ENCODE measurements at regions not wholly inside any gene's neighbourhood (a gene's known extent, or its start where the extent isn't known, plus 50 kb on each side); places are given as distances from the start of the nearest gene placed in this dataset.

DNA sequence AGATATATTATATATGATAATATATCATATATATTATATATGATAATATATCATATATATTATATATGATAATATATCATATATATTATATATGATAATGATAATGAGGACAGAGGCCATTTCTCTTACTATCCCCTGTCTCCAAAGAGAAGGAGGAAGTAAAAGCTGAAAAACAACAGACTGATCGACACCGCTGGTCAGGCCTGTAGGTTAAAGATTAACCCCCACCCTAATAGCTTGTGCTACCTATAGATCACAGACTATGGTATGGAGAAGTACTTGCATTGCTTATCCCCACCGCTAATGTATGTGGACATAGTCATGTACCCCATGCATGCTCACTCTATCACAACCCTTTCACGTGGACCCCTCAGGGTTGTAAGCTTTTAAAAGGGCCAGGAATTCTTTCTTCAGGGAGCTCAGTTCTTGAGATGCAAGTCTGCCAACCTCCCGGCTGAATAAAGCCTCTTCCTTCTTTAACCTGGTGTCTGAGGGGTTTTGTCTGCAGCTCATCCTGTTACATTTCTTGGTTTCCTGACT is 786.1 kb upstream of the TMEM132C start:
- Histone ChIP-seq H3K36me3 (ENCODE audit: low read depth) (no peaks in the 10 kb centered on the region), H3K9me3 (ENCODE audit: severe bottlenecking) (no peaks in the 10 kb centered on the region), H3K4me3 (ENCODE audit: severe bottlenecking) (no peak overlapping the region), H3K27me3 (ENCODE audit: insufficient read depth, poor library complexity, severe bottlenecking) (no peaks in the 10 kb centered on the region), H3K4me1 (ENCODE audit: insufficient read depth, poor library complexity, severe bottlenecking) (peaks cover 2% of the 10 kb centered on the region), H3K27ac (ENCODE audit: poor library complexity, severe bottlenecking) (no peak overlapping the region)
- no peak for TF ChIP-seq CTCF (IDR thresholded peaks at IDR 0.05; ENCODE audit: poor library complexity, severe bottlenecking)
- DNase-seq (ENCODE audit: low spot score) (no peak), ATAC-seq (ENCODE audit: low read depth) (no peak)

DNA sequence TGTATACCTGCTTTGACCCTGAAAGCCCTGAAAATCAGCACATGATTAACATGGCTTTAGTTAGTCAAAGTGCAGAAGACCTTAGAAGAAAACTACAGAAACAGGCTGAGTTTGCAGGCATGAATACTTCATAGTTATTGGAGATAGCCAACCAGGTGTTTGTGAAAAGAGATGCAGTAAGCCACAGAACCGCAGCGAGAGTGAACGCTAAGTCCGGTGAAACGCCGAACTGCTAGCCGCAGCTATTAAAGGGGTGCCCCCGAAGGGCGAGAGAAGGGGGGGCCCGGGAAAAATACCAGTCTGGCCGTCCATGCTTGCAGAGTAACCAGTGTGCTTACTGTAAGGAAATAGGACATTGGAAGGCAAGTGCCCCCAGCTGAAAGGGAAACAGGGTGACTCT is 784.0 kb upstream of the TMEM132C start:
- no peaks in the 10 kb centered on the region for H3K9me3 ChIP-seq (ENCODE audit: severe bottlenecking)
- no peak overlapping the region for H3K4me3 ChIP-seq (ENCODE audit: severe bottlenecking)
- no peak overlapping the region for H3K27ac ChIP-seq (ENCODE audit: poor library complexity, severe bottlenecking)
- peaks cover 3% of the 10 kb centered on the region for H3K4me1 ChIP-seq (ENCODE audit: insufficient read depth, poor library complexity, severe bottlenecking)
- ATAC-seq (ENCODE audit: low read depth) (no peak), DNase-seq (ENCODE audit: low spot score) (no peak)
- TF ChIP-seq CTCF (IDR thresholded peaks at IDR 0.05; ENCODE audit: poor library complexity, severe bottlenecking) = no peak
- H3K27me3 ChIP-seq (ENCODE audit: insufficient read depth, poor library complexity, severe bottlenecking) = no peaks in the 10 kb centered on the region
- H3K36me3 ChIP-seq (ENCODE audit: low read depth) = no peaks in the 10 kb centered on the region

GRCh38 chr12:127485528-127485927 is 781.4 kb upstream of the TMEM132C start:
- no peaks in the 10 kb centered on the region for H3K36me3 ChIP-seq (ENCODE audit: low read depth)
- ATAC-seq (ENCODE audit: low read depth) = peak; percentile 98
- H3K9me3 ChIP-seq (ENCODE audit: severe bottlenecking) = no peaks in the 10 kb centered on the region
- H3K4me1 ChIP-seq (ENCODE audit: insufficient read depth, poor library complexity, severe bottlenecking) = peaks cover 3% of the 10 kb centered on the region
- peak; percentile 82 for DNase-seq (ENCODE audit: low spot score)
- TF ChIP-seq CTCF (IDR thresholded peaks at IDR 0.05; ENCODE audit: poor library complexity, severe bottlenecking) = peak; percentile 54
- H3K4me3 ChIP-seq (ENCODE audit: severe bottlenecking) = no peak overlapping the region
- no peaks in the 10 kb centered on the region for H3K27me3 ChIP-seq (ENCODE audit: insufficient read depth, poor library complexity, severe bottlenecking)
- H3K27ac ChIP-seq (ENCODE audit: poor library complexity, severe bottlenecking) = no peak overlapping the region

DNA sequence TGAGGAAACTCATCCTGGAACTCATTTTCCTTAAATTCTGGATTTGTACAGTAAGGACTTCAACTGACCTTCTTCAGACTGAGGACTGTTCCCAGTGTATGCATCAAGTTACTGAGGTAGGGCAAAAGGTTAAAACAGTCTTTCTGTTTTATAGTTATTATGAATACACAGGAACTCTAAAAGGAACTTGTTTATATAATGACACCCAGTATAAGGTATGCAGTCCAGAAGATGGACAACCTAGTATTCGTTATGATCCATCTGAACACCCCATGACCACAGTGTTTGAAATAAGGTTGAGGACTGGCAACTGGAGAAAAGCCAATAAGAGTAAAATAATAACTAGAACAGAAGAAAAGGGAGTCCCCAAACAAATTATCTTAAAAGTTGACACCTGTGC is 779.9 kb upstream of the TMEM132C start:
- no peak for DNase-seq (ENCODE audit: low spot score)

More for the DNA sequence above, 779.9 kb upstream of the TMEM132C start:
- Histone ChIP-seq H3K27ac (ENCODE audit: poor library complexity, severe bottlenecking) (no peak overlapping the region), H3K27me3 (ENCODE audit: insufficient read depth, poor library complexity, severe bottlenecking) (no peaks in the 10 kb centered on the region), H3K9me3 (ENCODE audit: severe bottlenecking) (no peaks in the 10 kb centered on the region), H3K4me3 (ENCODE audit: severe bottlenecking) (no peak overlapping the region), H3K36me3 (ENCODE audit: low read depth) (no peaks in the 10 kb centered on the region), H3K4me1 (ENCODE audit: insufficient read depth, poor library complexity, severe bottlenecking) (peaks cover 3% of the 10 kb centered on the region)
- TF ChIP-seq CTCF (IDR thresholded peaks at IDR 0.05; ENCODE audit: poor library complexity, severe bottlenecking) = no peak
- peak; percentile 52 for ATAC-seq (ENCODE audit: low read depth)
